Keratinocyte (primary cell): ENCODE measurements at regions not wholly inside any gene's neighbourhood (a gene's known extent, or its start where the extent isn't known, plus 50 kb on each side); places are given as distances from the start of the nearest gene placed in this dataset.

Experiments
- DNase-seq: peaks from one replicate; pipeline ENCODE4 v3.0.0-alpha.2; 2011; ENCODE audit warnings: low read depth, missing footprints, low spot score
- FAIRE-seq: peaks from 2 replicates; lab custom pipeline; 2011; peaks lifted over from hg19 to GRCh38; lab: Jason Lieb, UNC
- H2AFZ ChIP-seq: 2 replicates; pipeline ENCODE4 v1.6.0; 2012; ENCODE audit warnings: low read length, control low read depth, inconsistent platforms; ENCODE audit not compliant: control insufficient read depth
- H3K27ac ChIP-seq: 2 replicates; pipeline ENCODE4 v1.5.1; 2011; ENCODE audit warnings: low read length; ENCODE audit not compliant: control insufficient read depth, insufficient read depth
- H3K27me3 ChIP-seq: 3 replicates; pipeline ENCODE4 v1.6.0; 2011; ENCODE audit warnings: low read length; ENCODE audit not compliant: control insufficient read depth, insufficient read depth; ENCODE audit errors: extremely low read depth
- H3K36me3 ChIP-seq, 2 experiments: 2 replicates in 1 of 2; 3 replicates in 1 of 2; pipeline ENCODE4 v1.5.1; 2011; ENCODE audit warnings: low read length in 2 of 2, mild to moderate bottlenecking in 1 of 2; ENCODE audit not compliant: control insufficient read depth in 2 of 2, insufficient read depth in 2 of 2; ENCODE audit errors: extremely low read depth in 1 of 2
- H3K4me1 ChIP-seq: 3 replicates; pipeline ENCODE4 v1.5.1; 2011; ENCODE audit warnings: low read length; ENCODE audit not compliant: control insufficient read depth, insufficient read depth; ENCODE audit errors: extremely low read depth
- H3K4me2 ChIP-seq: 3 replicates; pipeline ENCODE4 v1.6.0; 2011; ENCODE audit warnings: low read depth, low read length; ENCODE audit not compliant: control insufficient read depth, insufficient read depth; ENCODE audit errors: extremely low read depth
- H3K4me3 ChIP-seq, 3 experiments: fragments of 200-600 bp in 1 of 3; sonication (generic) in 1 of 3; 2 replicates in 2 of 3; 3 replicates in 1 of 3; pipeline ENCODE4 v1.5.1; 2011 to 2016; ENCODE audit warnings: low read length in 3 of 3, mild to moderate bottlenecking in 3 of 3, control low read depth in 2 of 3, inconsistent platforms in 1 of 3, low read depth in 1 of 3, mixed read lengths in 1 of 3, mixed run types in 1 of 3, moderate library complexity in 1 of 3; ENCODE audit not compliant: control insufficient read depth in 2 of 3, insufficient read depth in 2 of 3; ENCODE audit errors: extremely low read depth in 1 of 3
- H3K79me2 ChIP-seq: 2 replicates; pipeline ENCODE4 v1.6.0; 2012; ENCODE audit warnings: low read length; ENCODE audit not compliant: control insufficient read depth, insufficient read depth
- H3K9ac ChIP-seq: 3 replicates; pipeline ENCODE4 v1.6.0; 2011; ENCODE audit warnings: low read length; ENCODE audit not compliant: control insufficient read depth, insufficient read depth; ENCODE audit errors: extremely low read depth
- H3K9me1 ChIP-seq: 3 replicates; pipeline ENCODE4 v1.6.0; 2011; ENCODE audit warnings: low read length; ENCODE audit not compliant: control insufficient read depth, insufficient read depth; ENCODE audit errors: extremely low read depth
- H3K9me3 ChIP-seq: 2 replicates; pipeline ENCODE4 v1.5.1; 2012; ENCODE audit warnings: low read depth, low read length; ENCODE audit not compliant: control insufficient read depth
- H4K20me1 ChIP-seq: 3 replicates; pipeline ENCODE4 v1.6.0; 2011; ENCODE audit warnings: low read length; ENCODE audit not compliant: control insufficient read depth, insufficient read depth; ENCODE audit errors: extremely low read depth
- EZH2 ChIP-seq: IDR thresholded peaks from one replicate; pipeline ENCODE4 v1.6.1; 2012; ENCODE audit warnings: inconsistent platforms, mild to moderate bottlenecking, low read length, moderate library complexity
- dilution Hi-C: fragments of 300-500 bp; cut with MboI; formaldehyde crosslinking; loops from one replicate; pipeline ENCODE4 v1.7.0; 2020; ENCODE audit warnings: low sequenced_read_pairs; ENCODE audit not compliant: extremely low pct_ligation_motif_present
- TF ChIP-seq, protein P1 (sequence below), 3 experiments: IDR thresholded peaks in 1 of 3; conservative IDR thresholded peaks in 1 of 3; optimal IDR thresholded peaks in 1 of 3; 2 replicates in 2 of 3; 3 replicates in 1 of 3; pipeline versions ENCODE3 to v1.5.1; 2011; ENCODE audit warnings: low read length in 3 of 3, mild to moderate bottlenecking in 3 of 3, moderate library complexity in 2 of 3, control low read depth in 1 of 3, inconsistent platforms in 1 of 3; ENCODE audit not compliant: insufficient read depth in 2 of 3; ENCODE audit errors: extremely low read depth in 1 of 3

DNA sequence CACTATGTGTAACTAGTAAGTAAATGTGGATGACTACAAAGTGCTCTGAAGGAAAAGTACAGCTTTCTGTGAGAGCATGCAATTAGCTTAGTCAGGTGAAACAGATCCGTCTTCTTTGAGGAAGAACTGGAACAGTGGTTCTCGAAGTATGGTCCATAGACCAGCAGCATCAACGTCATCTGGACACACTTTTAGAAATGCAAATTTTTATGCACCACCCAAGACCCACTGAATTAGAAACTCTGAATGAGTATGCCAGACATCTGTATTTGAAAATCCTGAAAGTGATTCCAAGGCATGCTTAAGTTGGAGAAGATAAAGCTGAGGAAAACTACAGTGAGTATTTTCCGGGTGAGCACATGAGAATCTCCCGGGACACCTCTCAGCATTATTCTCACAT is 130.7 kb upstream of the SPHKAP start:
- H2AFZ ChIP-seq = no peak overlapping the region
- H3K4me2 ChIP-seq = no peak overlapping the region
- H3K27me3 ChIP-seq = no peaks in the 10 kb centered on the region
- H3K9me1 ChIP-seq = no peaks in the 10 kb centered on the region
- no peaks in the 10 kb centered on the region for H3K36me3 ChIP-seq
- no peak for TF ChIP-seq EZH2
- TF ChIP-seq, protein P1, sequence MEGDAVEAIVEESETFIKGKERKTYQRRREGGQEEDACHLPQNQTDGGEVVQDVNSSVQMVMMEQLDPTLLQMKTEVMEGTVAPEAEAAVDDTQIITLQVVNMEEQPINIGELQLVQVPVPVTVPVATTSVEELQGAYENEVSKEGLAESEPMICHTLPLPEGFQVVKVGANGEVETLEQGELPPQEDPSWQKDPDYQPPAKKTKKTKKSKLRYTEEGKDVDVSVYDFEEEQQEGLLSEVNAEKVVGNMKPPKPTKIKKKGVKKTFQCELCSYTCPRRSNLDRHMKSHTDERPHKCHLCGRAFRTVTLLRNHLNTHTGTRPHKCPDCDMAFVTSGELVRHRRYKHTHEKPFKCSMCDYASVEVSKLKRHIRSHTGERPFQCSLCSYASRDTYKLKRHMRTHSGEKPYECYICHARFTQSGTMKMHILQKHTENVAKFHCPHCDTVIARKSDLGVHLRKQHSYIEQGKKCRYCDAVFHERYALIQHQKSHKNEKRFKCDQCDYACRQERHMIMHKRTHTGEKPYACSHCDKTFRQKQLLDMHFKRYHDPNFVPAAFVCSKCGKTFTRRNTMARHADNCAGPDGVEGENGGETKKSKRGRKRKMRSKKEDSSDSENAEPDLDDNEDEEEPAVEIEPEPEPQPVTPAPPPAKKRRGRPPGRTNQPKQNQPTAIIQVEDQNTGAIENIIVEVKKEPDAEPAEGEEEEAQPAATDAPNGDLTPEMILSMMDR (optimal IDR thresholded peaks at IDR 0.05 in 1 of 3, IDR thresholded peaks at IDR 0.05 in 1 of 3, conservative IDR thresholded peaks at IDR 0.05 in 1 of 3; ENCODE audit: extremely low read depth in 1 of 3, insufficient read depth in 2 of 3, low read length in 3 of 3) = no peak
- no peak for DNase-seq
- no peak overlapping the region for H3K27ac ChIP-seq
- H3K9ac ChIP-seq = no peak overlapping the region
- H3K79me2 ChIP-seq = no peaks in the 10 kb centered on the region
- dilution Hi-C loops = no loop called here
- H3K9me3 ChIP-seq = no peaks in the 10 kb centered on the region
- H4K20me1 ChIP-seq = no peaks in the 10 kb centered on the region
- FAIRE-seq = no peak
- H3K4me3 ChIP-seq = no peak overlapping the region
- H3K4me1 ChIP-seq = no peaks in the 10 kb centered on the region

DNA sequence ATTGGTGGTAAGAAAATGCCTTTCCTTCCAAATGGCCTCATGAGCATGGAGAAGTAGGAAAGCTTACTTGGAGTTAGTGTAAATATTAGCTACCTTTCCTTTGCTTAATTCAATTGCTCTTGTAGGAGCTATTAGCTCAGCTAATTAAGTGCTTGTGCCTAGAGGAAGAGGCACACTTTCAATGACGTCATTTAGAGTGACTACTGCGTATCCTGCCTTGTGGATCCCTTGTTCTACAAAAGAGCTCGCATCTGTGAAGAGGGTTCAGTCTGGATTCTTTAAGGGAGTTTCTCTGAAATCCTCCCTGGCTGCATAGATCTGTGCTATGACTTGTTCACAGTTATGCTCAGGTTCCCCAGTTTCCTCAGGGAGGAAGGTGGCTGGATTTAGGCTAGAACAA is 122.5 kb upstream of the SPHKAP start:
- H3K4me1 ChIP-seq = no peaks in the 10 kb centered on the region
- H2AFZ ChIP-seq = no peak overlapping the region
- DNase-seq (no peak), FAIRE-seq (no peak)
- H3K4me2 ChIP-seq = no peak overlapping the region
- H3K27me3 ChIP-seq = no peaks in the 10 kb centered on the region
- no peaks in the 10 kb centered on the region for H3K36me3 ChIP-seq
- no peaks in the 10 kb centered on the region for H3K9me1 ChIP-seq
- no peak overlapping the region for H3K9ac ChIP-seq
- dilution Hi-C loops = no loop called here
- TF ChIP-seq, protein P1 (optimal IDR thresholded peaks at IDR 0.05 in 1 of 3, IDR thresholded peaks at IDR 0.05 in 1 of 3, conservative IDR thresholded peaks at IDR 0.05 in 1 of 3; ENCODE audit: extremely low read depth in 1 of 3, insufficient read depth in 2 of 3, low read length in 3 of 3) = no peak
- no peak for TF ChIP-seq EZH2
- H3K79me2 ChIP-seq = no peaks in the 10 kb centered on the region
- H3K4me3 ChIP-seq = no peak overlapping the region
- H3K9me3 ChIP-seq = no peaks in the 10 kb centered on the region
- H3K27ac ChIP-seq = no peak overlapping the region
- H4K20me1 ChIP-seq = no peaks in the 10 kb centered on the region
